Psoas muscle (tissue), 7 donors: ENCODE measurements at regions not wholly inside any gene's neighbourhood (a gene's known extent, or its start where the extent isn't known, plus 50 kb on each side); places are given as distances from the start of the nearest gene placed in this dataset.

ENCODE experiments used
- ATAC-seq, 4 donors: fragments of 200-7000 bp; cut with Tn5 transposase; one replicate each; pipeline ENCODE4 v1.9.1; 2020; ENCODE audit warnings: moderate library complexity in 3 of 4, mild to moderate bottlenecking in 2 of 4
- DNase-seq, 2 donors: peaks; one replicate each; pipeline ENCODE4 v3.0.0-alpha.2; 2020
- H3K27ac ChIP-seq: fragments of 200-600 bp; one replicate; pipeline ENCODE4 v1.8.0; 2022
- H3K27me3 ChIP-seq, 3 donors: fragments of 200-600 bp in 1 of 3; one replicate each; pipeline versions ENCODE4 v1.6.1 to v1.8.0; 2013 to 2022; ENCODE audit warnings: low read length in 2 of 3, mild to moderate bottlenecking in 2 of 3, moderate library complexity in 1 of 3; ENCODE audit not compliant: insufficient read depth in 3 of 3
- H3K36me3 ChIP-seq, 2 donors: fragments of 200-600 bp in 1 of 2; one replicate each; pipeline versions ENCODE4 v1.6.1 to v1.8.0; 2013 to 2022; ENCODE audit warnings: low read depth in 1 of 2, mild to moderate bottlenecking in 1 of 2, moderate library complexity in 1 of 2; ENCODE audit not compliant: insufficient read depth in 1 of 2
- H3K4me1 ChIP-seq: fragments of 200-600 bp; one replicate; pipeline ENCODE4 v1.8.0; 2022
- H3K4me3 ChIP-seq: fragments of 200-600 bp; one replicate; pipeline ENCODE4 v1.8.0; 2022; ENCODE audit warnings: mild to moderate bottlenecking
- H3K9me3 ChIP-seq: fragments of 200-600 bp; one replicate; pipeline ENCODE4 v1.8.0; 2022
- WGBS, 3 donors: extraction: QIAGEN DNeasy Blood & Tissue Kit; methylation state at CpG; one replicate each; pipeline versions ENCODE4 v1.1.6 to v1.1.7; 2013; 5-methylcytosine and 5-hydroxymethylcytosine counted together
- intact Hi-C, 2 donors: fragments of 100-400 bp; cut with DNase I; formaldehyde crosslinking; loops; one replicate each; pipeline versions ENCODE4 v1.11.0 to v1.14.2; 2022
- TF ChIP-seq, protein P1 (sequence below): fragments of 200-600 bp; IDR thresholded peaks from one replicate; pipeline ENCODE4 v1.8.0; 2022; ENCODE audit warnings: antibody characterized with exemption
- donor health status: healthy with polysubstance abuse.
- donor health status: DM: no; HTN: no; CAD: no; lungs with moderate emphysema.
- donor health status: Bipolar disorder and iron deficiency.
- donor health status: healthy.
- donor health status: DM: yes; HTN: yes; CAD: no.
- donor health status: DM: no; HTN: no; CAD: no.
- donor health status: DM: yes; HTN: yes; CAD: no.

DNA sequence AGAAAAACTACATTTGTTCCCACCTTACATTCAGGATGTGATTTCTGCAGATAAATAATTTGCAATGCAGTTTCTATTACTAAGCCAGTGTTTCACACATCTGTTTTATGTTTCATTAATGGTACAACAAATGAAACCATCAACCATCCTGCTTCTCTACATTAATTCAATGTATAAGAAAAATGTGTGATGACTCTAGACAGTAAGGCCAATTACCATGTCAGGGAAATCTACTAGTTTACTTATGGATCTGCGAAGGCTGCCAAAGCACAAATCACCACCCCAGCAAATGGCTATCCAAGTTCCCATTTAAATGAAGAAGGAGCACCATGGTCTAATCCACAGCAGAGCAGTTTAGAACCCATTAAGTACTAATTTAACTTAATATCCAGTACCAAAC, 50.1 kb upstream of the NCAM1 start:
- TF ChIP-seq, protein P1, sequence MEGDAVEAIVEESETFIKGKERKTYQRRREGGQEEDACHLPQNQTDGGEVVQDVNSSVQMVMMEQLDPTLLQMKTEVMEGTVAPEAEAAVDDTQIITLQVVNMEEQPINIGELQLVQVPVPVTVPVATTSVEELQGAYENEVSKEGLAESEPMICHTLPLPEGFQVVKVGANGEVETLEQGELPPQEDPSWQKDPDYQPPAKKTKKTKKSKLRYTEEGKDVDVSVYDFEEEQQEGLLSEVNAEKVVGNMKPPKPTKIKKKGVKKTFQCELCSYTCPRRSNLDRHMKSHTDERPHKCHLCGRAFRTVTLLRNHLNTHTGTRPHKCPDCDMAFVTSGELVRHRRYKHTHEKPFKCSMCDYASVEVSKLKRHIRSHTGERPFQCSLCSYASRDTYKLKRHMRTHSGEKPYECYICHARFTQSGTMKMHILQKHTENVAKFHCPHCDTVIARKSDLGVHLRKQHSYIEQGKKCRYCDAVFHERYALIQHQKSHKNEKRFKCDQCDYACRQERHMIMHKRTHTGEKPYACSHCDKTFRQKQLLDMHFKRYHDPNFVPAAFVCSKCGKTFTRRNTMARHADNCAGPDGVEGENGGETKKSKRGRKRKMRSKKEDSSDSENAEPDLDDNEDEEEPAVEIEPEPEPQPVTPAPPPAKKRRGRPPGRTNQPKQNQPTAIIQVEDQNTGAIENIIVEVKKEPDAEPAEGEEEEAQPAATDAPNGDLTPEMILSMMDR: no peak
- intact Hi-C loops: no loop called here
- DNase-seq (no peak), ATAC-seq (no peak)
- Histone ChIP-seq H3K27me3 (peaks cover 0 to 5% (median 0%) of the 10 kb centered on the region in 3 donors), H3K4me1 (no peaks in the 10 kb centered on the region), H3K36me3 (no peaks in the 10 kb centered on the region), H3K4me3 (no peak overlapping the region), H3K27ac (no peak overlapping the region), H3K9me3 (no peaks in the 10 kb centered on the region)
- WGBS, 3 donors: 95 to 97% (median 95%) methylated on average over 1 of the region's 1 CpG
